ENCODE measurements at regions not wholly inside any gene's neighbourhood (a gene's known extent, or its start where the extent isn't known, plus 50 kb on each side); places are given as distances from the start of the nearest gene placed in this dataset.

- TF ChIP-seq, protein P1, sequence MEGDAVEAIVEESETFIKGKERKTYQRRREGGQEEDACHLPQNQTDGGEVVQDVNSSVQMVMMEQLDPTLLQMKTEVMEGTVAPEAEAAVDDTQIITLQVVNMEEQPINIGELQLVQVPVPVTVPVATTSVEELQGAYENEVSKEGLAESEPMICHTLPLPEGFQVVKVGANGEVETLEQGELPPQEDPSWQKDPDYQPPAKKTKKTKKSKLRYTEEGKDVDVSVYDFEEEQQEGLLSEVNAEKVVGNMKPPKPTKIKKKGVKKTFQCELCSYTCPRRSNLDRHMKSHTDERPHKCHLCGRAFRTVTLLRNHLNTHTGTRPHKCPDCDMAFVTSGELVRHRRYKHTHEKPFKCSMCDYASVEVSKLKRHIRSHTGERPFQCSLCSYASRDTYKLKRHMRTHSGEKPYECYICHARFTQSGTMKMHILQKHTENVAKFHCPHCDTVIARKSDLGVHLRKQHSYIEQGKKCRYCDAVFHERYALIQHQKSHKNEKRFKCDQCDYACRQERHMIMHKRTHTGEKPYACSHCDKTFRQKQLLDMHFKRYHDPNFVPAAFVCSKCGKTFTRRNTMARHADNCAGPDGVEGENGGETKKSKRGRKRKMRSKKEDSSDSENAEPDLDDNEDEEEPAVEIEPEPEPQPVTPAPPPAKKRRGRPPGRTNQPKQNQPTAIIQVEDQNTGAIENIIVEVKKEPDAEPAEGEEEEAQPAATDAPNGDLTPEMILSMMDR (conservative IDR thresholded peaks at IDR 0.05; ENCODE audit: low read depth, low read length) = no peak
- no peak for TF ChIP-seq EZH2 (IDR thresholded peaks at IDR 0.05; ENCODE audit: borderline replicate concordance, low read depth, low read length, poor library complexity, severe bottlenecking)
Observed at GRCh38 chr5:20498102-20498501, 510.1 kb upstream of the CDH18 start.

All from A673 (cell line).